GM12878 (cell line): ENCODE measurements at regions not wholly inside any gene's neighbourhood (a gene's known extent, or its start where the extent isn't known, plus 50 kb on each side); places are given as distances from the start of the nearest gene placed in this dataset.

ENCODE experiments used
- ATAC-seq: fragments of 200-7000 bp; cut with Tn5 transposase; 3 replicates; pipeline ENCODE4 v1.9.1; 2020; ENCODE audit warnings: mild to moderate bottlenecking, moderate library complexity
- BruUV-seq: library from RNA; stranded (reverse); fragments of 400-500 nt; replicated peaks from 2 replicates; lab custom pipeline; 2021; lab: Mats Ljungman, UMichigan
- CTCF ChIA-PET: fragments of 300-600 bp; sonication (Branson Sonifier 250); formaldehyde crosslinking; extraction: SDS; loops from one replicate; lab custom pipeline; 2021; ENCODE audit warnings: inconsistent platforms; lab: Yijun Ruan, JAX
- POLR2A ChIA-PET: fragments of 350-600 bp; formaldehyde crosslinking; extraction: SDS; loops from one replicate; lab custom pipeline; 2021; ENCODE audit warnings: inconsistent platforms; lab: Charles Lee
- RAD21 ChIA-PET: fragments of 300-600 bp; sonication (Branson Sonifier 250); formaldehyde crosslinking; loops from one replicate; lab custom pipeline; 2023; ENCODE audit warnings: antibody characterized with exemption; ENCODE audit not compliant: unreplicated experiment; lab: Charles Lee
- SMC1A ChIA-PET: fragments of 300-600 bp; sonication (Branson Sonifier 250); formaldehyde crosslinking; loops from one replicate; lab custom pipeline; 2023; ENCODE audit not compliant: unreplicated experiment, uncharacterized antibody; lab: Charles Lee
- DNase-seq: peaks from one replicate; pipeline ENCODE4 v3.0.0-alpha.2; 2011; ENCODE audit warnings: low read depth, low spot score
- FAIRE-seq: peaks from 3 replicates; lab custom pipeline; 2011; peaks lifted over from hg19 to GRCh38; lab: Jason Lieb, UNC
- H2AFZ ChIP-seq: 2 replicates; pipeline ENCODE4 v1.6.0; 2011; ENCODE audit warnings: low read depth, low read length, control low read depth; ENCODE audit not compliant: control insufficient read depth
- H3K27ac ChIP-seq: 2 replicates; pipeline ENCODE4 v1.5.1; 2011; ENCODE audit warnings: control low read depth; ENCODE audit not compliant: control insufficient read depth, insufficient read depth
- H3K27me3 ChIP-seq, 2 experiments: replicated peaks in 1 of 2; 2 replicates each; pipeline versions ENCODE4 v1.6.0 to v1.6.1; 2011; ENCODE audit warnings: low read length in 1 of 2; ENCODE audit not compliant: control insufficient read depth in 2 of 2, insufficient read depth in 2 of 2
- H3K36me3 ChIP-seq, 2 experiments: 2 replicates each; pipeline ENCODE4 v1.5.1; 2011; ENCODE audit warnings: low read length in 1 of 2; ENCODE audit not compliant: control insufficient read depth in 2 of 2, insufficient read depth in 2 of 2
- H3K4me1 ChIP-seq: 2 replicates; pipeline ENCODE4 v1.6.1; 2011; ENCODE audit warnings: mild to moderate bottlenecking, low read length, moderate library complexity, mixed read lengths; ENCODE audit not compliant: control insufficient read depth, insufficient read depth
- H3K4me2 ChIP-seq: 2 replicates; pipeline ENCODE4 v1.6.0; 2011; ENCODE audit warnings: control low read depth; ENCODE audit not compliant: control insufficient read depth, insufficient read depth
- H3K4me3 ChIP-seq: fragments of 200-600 bp; sonication (generic); 2 replicates; pipeline ENCODE4 v1.5.1; 2016
- H3K79me2 ChIP-seq: 2 replicates; pipeline ENCODE4 v1.6.0; 2011; ENCODE audit warnings: low read length; ENCODE audit not compliant: control insufficient read depth, insufficient read depth
- H3K9ac ChIP-seq: 2 replicates; pipeline ENCODE4 v1.8.0; 2011; ENCODE audit warnings: low read length, control low read depth, mixed read lengths; ENCODE audit not compliant: control insufficient read depth, insufficient read depth
- H3K9me3 ChIP-seq: replicated peaks from 3 replicates; pipeline ENCODE4 v1.5.1; 2011; ENCODE audit warnings: mild to moderate bottlenecking, low read length; ENCODE audit not compliant: control insufficient read depth, insufficient read depth
- H4K20me1 ChIP-seq: 2 replicates; pipeline ENCODE4 v1.6.0; 2011; ENCODE audit not compliant: control insufficient read depth, insufficient read depth
- BHLHE40 ChIP-seq, 2 experiments: fragments of 450-650 bp in 1 of 2; IDR thresholded peaks; 2 replicates each; pipeline ENCODE4 v1.6.1; 2011 to 2017; ENCODE audit warnings: low read depth in 2 of 2, borderline replicate concordance in 1 of 2, improper control_type of control experiment in 1 of 2, low read length in 1 of 2, mild to moderate bottlenecking in 1 of 2
- CBFB ChIP-seq: IDR thresholded peaks from 2 replicates; pipeline ENCODE4 v1.6.1; 2016; ENCODE audit warnings: antibody characterized with exemption, low read depth
- CREB1 ChIP-seq: IDR thresholded peaks from 2 replicates; pipeline ENCODE4 v1.6.1; 2012; ENCODE audit warnings: low read depth, mild to moderate bottlenecking, inconsistent platforms
- CREM ChIP-seq: IDR thresholded peaks from 2 replicates; pipeline ENCODE4 v1.6.1; 2014; ENCODE audit warnings: antibody characterized with exemption, low read depth
- EGR1 ChIP-seq, 2 experiments: IDR thresholded peaks; 1 replicate in 1 of 2; 2 replicates in 1 of 2; pipeline ENCODE4 v1.6.1; 2011 to 2012; ENCODE audit warnings: low read depth in 2 of 2, low read length in 2 of 2, borderline replicate concordance in 1 of 2, mild to moderate bottlenecking in 1 of 2, moderate library complexity in 1 of 2
- POLR2AphosphoS5 ChIP-seq: IDR thresholded peaks from 2 replicates; pipeline ENCODE4 v1.6.1; 2011; ENCODE audit warnings: mild to moderate bottlenecking, low read length, inconsistent platforms
- RAD21 ChIP-seq: IDR thresholded peaks from 2 replicates; pipeline ENCODE4 v1.6.1; 2011; ENCODE audit warnings: mild to moderate bottlenecking, low read depth, low read length, moderate library complexity; ENCODE audit not compliant: insufficient read depth
- RUNX3 ChIP-seq: IDR thresholded peaks from 2 replicates; pipeline ENCODE4 v1.6.1; 2012; ENCODE audit warnings: low read length, inconsistent platforms
- SMAD1 ChIP-seq: fragments of 450-650 bp; IDR thresholded peaks from 2 replicates; pipeline ENCODE4 v1.6.1; 2018; ENCODE audit warnings: mild to moderate bottlenecking, low read depth; ENCODE audit not compliant: partially characterized antibody
- SMC3 ChIP-seq: IDR thresholded peaks from 2 replicates; pipeline ENCODE4 v1.6.1; 2011; ENCODE audit warnings: low read length, improper control_type of control experiment, borderline replicate concordance
- TCF3 ChIP-seq: IDR thresholded peaks from 2 replicates; pipeline ENCODE4 v1.6.1; 2012; ENCODE audit warnings: low read depth, mild to moderate bottlenecking, low read length, borderline replicate concordance; ENCODE audit not compliant: insufficient read depth
- TCF7 ChIP-seq: IDR thresholded peaks from 2 replicates; pipeline ENCODE4 v1.6.1; 2014; ENCODE audit warnings: antibody characterized with exemption, borderline replicate concordance
- YY1 ChIP-seq: IDR thresholded peaks from 2 replicates; pipeline ENCODE4 v1.6.1; 2011; ENCODE audit warnings: low read depth, mild to moderate bottlenecking, low read length
- ZNF622 ChIP-seq: fragments of 450-650 bp; IDR thresholded peaks from 2 replicates; pipeline ENCODE4 v1.6.1; 2017; ENCODE audit warnings: mild to moderate bottlenecking, inconsistent platforms
- WGBS: methylation state at CpG from one replicate; pipeline ENCODE4 v1.1.6; 2016; ENCODE audit warnings: low lambda C conversion rate; ENCODE audit not compliant: insufficient replicate concordance, insufficient coverage; ENCODE audit errors: missing lambda C conversion rate; 5-methylcytosine and 5-hydroxymethylcytosine counted together
- in situ Hi-C: fragments of 300-500 bp; cut with MboI; formaldehyde crosslinking; loops from 9 replicates; pipeline ENCODE4 v1.14.3; 2018; ENCODE audit warnings: mixed read lengths
- intact Hi-C: fragments of 100-400 bp; cut with micrococcal nuclease; formaldehyde crosslinking; loops from one replicate; pipeline ENCODE4 v1.14.2; 2022; ENCODE audit not compliant: unreplicated experiment
- TF ChIP-seq, protein P1 (sequence below), 3 experiments: IDR thresholded peaks in 2 of 3; conservative IDR thresholded peaks in 1 of 3; 2 replicates each; pipeline ENCODE4 v1.5.1; 2011; ENCODE audit warnings: low read depth in 3 of 3, low read length in 3 of 3, mild to moderate bottlenecking in 3 of 3, control low read depth in 2 of 3, moderate library complexity in 2 of 3, inconsistent platforms in 1 of 3, mixed read lengths in 1 of 3; ENCODE audit not compliant: control insufficient read depth in 2 of 3, insufficient read depth in 1 of 3; ENCODE audit errors: extremely low read depth in 1 of 3
- TF ChIP-seq, protein P2 (sequence below): fragments of 450-650 bp; IDR thresholded peaks from 2 replicates; pipeline ENCODE4 v1.6.1; 2017; ENCODE audit warnings: mild to moderate bottlenecking, low read depth, inconsistent platforms; ENCODE audit not compliant: poor library complexity, severe bottlenecking
- TF ChIP-seq, protein P3 (sequence below): fragments of 450-650 bp; IDR thresholded peaks from 2 replicates; pipeline ENCODE4 v1.6.1; 2016; ENCODE audit warnings: mild to moderate bottlenecking

DNA sequence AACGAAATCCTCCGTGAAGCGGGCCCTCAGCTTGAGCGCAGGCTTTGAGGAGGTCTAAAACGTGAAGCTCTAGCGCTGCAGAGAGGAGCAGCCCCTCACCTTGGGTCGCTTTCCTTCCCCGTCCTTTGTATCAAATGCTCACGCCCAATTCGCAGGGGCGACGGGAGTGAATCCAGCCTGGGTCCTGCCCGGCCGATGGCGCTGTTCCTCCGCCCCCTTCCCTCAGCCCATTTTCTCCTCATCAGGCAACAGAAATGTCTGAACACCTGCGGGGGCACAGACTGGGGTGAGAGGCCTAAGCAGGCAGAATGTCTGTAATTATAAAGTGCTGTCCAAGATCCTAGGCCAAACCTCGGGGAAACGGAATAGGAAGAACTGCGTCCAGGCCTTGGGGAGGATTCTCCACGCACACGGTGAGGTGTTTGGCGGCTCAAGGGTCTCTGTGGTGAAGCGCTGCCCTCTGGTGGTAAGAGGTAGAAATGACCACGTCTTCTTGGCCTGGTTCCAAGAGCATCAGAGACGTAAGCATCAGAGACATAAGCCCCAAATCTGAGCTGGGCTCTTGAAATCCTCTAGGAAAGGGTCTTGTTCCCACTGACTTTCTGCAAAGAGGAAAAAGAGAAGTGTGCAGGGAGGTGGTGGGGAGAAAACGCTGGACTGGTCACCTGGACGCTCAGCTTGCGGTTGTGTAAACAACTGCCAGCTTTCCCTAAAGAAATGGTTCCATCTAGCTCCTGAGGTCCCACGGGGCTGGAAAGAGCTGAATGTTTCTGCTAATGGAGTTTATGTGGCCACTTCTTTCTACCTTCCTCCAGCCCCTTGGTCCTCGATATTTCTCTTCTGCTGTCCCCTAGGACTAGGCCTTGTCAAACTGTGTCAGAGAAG, 92.1 kb upstream of the CD53 start:
- H3K4me1 ChIP-seq: peaks cover 5% of the 10 kb centered on the region
- in situ Hi-C loops: loop anchor here (5.0 kb wide), 2 partner anchors 164 to 211 kb away; no protein-coding TSS in a partner anchor
- H3K4me3 ChIP-seq: no peak overlapping the region
- H3K4me2 ChIP-seq: no peak overlapping the region
- peak; percentile 81 for ATAC-seq
- POLR2A ChIA-PET: interaction anchor here (0.8 kb wide), 1 partner anchor 16 kb away, joined by 3 read pairs; no protein-coding TSS in a partner anchor
- 28% methylated on average over 31 of the region's 31 CpGs for WGBS
- CTCF ChIA-PET: interaction anchor here (0.7 to 7.7 kb wide), 39 partner anchors 12 to 573 kb away, joined by 3 to 93 read pairs (median 5); partner anchors contain the start of genes CD53 and RBM15
- RAD21 ChIA-PET: interaction anchor here (0.8 to 6.6 kb wide), 14 partner anchors 8 to 250 kb away, joined by 3 to 79 read pairs (median 4); no protein-coding TSS in a partner anchor
- no TSS peak for BruUV-seq
- H3K27me3 ChIP-seq: no peaks in the 10 kb centered on the region
- no peaks in the 10 kb centered on the region for H3K36me3 ChIP-seq
- no peaks in the 10 kb centered on the region for H3K79me2 ChIP-seq
- intact Hi-C loops: loop anchor here (1.0 to 10.0 kb wide), 3 partner anchors 149 to 366 kb away; no protein-coding TSS in a partner anchor
- DNase-seq: no peak
- FAIRE-seq: peak; percentile 78
- no peaks in the 10 kb centered on the region for H3K9me3 ChIP-seq
- H4K20me1 ChIP-seq: no peaks in the 10 kb centered on the region
- SMC1A ChIA-PET: interaction anchor here (0.6 to 7.8 kb wide), 14 partner anchors 14 to 262 kb away, joined by 3 to 89 read pairs (median 4); no protein-coding TSS in a partner anchor
- no peak overlapping the region for H2AFZ ChIP-seq
- no peak overlapping the region for H3K27ac ChIP-seq
- peak; percentile 88 for TF ChIP-seq SMC3
- TF ChIP-seq, protein P1, sequence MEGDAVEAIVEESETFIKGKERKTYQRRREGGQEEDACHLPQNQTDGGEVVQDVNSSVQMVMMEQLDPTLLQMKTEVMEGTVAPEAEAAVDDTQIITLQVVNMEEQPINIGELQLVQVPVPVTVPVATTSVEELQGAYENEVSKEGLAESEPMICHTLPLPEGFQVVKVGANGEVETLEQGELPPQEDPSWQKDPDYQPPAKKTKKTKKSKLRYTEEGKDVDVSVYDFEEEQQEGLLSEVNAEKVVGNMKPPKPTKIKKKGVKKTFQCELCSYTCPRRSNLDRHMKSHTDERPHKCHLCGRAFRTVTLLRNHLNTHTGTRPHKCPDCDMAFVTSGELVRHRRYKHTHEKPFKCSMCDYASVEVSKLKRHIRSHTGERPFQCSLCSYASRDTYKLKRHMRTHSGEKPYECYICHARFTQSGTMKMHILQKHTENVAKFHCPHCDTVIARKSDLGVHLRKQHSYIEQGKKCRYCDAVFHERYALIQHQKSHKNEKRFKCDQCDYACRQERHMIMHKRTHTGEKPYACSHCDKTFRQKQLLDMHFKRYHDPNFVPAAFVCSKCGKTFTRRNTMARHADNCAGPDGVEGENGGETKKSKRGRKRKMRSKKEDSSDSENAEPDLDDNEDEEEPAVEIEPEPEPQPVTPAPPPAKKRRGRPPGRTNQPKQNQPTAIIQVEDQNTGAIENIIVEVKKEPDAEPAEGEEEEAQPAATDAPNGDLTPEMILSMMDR (IDR thresholded peaks at IDR 0.05 in 2 of 3, conservative IDR thresholded peaks at IDR 0.05 in 1 of 3; ENCODE audit: control insufficient read depth in 2 of 3, extremely low read depth in 1 of 3, insufficient read depth in 1 of 3, low read depth in 3 of 3, low read length in 3 of 3): peak; percentile 74 to 87 (median 83)
- peak; percentile 91 for TF ChIP-seq RUNX3
- peak; percentile 65; the same call in 1 of the 2 replicates for TF ChIP-seq YY1
- TF ChIP-seq TCF3: no peak
- no peak for TF ChIP-seq BHLHE40 (IDR thresholded peaks at IDR 0.05; ENCODE audit: borderline replicate concordance in 1 of 2, low read depth in 2 of 2, low read length in 1 of 2)
- no peak for TF ChIP-seq ZNF622
- TF ChIP-seq CREB1: 0 out of 2 replicates have a peak, but pooled peaks have one; percentile 35
- TF ChIP-seq, protein P2, sequence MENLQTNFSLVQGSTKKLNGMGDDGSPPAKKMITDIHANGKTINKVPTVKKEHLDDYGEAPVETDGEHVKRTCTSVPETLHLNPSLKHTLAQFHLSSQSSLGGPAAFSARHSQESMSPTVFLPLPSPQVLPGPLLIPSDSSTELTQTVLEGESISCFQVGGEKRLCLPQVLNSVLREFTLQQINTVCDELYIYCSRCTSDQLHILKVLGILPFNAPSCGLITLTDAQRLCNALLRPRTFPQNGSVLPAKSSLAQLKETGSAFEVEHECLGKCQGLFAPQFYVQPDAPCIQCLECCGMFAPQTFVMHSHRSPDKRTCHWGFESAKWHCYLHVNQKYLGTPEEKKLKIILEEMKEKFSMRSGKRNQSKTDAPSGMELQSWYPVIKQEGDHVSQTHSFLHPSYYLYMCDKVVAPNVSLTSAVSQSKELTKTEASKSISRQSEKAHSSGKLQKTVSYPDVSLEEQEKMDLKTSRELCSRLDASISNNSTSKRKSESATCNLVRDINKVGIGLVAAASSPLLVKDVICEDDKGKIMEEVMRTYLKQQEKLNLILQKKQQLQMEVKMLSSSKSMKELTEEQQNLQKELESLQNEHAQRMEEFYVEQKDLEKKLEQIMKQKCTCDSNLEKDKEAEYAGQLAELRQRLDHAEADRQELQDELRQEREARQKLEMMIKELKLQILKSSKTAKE: peak; percentile 26
- TF ChIP-seq EGR1 (IDR thresholded peaks at IDR 0.05; ENCODE audit: borderline replicate concordance in 1 of 2, low read depth in 2 of 2, low read length in 2 of 2): 0 out of 3 replicates have a peak, but pooled peaks of 1 of the 2 experiments have one; percentile 2
- peak; percentile 90 for TF ChIP-seq RAD21
- TF ChIP-seq POLR2AphosphoS5: peak; percentile 80
- peak; percentile 80 for TF ChIP-seq CBFB
- peak; percentile 64; the same call in 1 of the 2 replicates for TF ChIP-seq CREM
- TF ChIP-seq SMAD1: peak; percentile 93
- no peak for TF ChIP-seq TCF7
- TF ChIP-seq, protein P3, sequence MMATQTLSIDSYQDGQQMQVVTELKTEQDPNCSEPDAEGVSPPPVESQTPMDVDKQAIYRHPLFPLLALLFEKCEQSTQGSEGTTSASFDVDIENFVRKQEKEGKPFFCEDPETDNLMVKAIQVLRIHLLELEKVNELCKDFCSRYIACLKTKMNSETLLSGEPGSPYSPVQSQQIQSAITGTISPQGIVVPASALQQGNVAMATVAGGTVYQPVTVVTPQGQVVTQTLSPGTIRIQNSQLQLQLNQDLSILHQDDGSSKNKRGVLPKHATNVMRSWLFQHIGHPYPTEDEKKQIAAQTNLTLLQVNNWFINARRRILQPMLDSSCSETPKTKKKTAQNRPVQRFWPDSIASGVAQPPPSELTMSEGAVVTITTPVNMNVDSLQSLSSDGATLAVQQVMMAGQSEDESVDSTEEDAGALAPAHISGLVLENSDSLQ: no peak
- no peak overlapping the region for H3K9ac ChIP-seq
